H54 (cell line): ENCODE measurements at regions not wholly inside any gene's neighbourhood (a gene's known extent, or its start where the extent isn't known, plus 50 kb on each side); places are given as distances from the start of the nearest gene placed in this dataset.

ENCODE experiments used
- DNase-seq: peaks from one replicate; pipeline ENCODE4 v3.0.0; 2011; ENCODE audit warnings: low spot score, mixed read lengths; ENCODE audit not compliant: insufficient read length
- FAIRE-seq: peaks from 3 replicates; lab custom pipeline; 2011; peaks lifted over from hg19 to GRCh38; lab: Jason Lieb, UNC
- POLR2A ChIP-seq: IDR thresholded peaks from 2 replicates; pipeline ENCODE4 v1.6.1; 2011; ENCODE audit warnings: low read depth, mild to moderate bottlenecking, low read length

DNA sequence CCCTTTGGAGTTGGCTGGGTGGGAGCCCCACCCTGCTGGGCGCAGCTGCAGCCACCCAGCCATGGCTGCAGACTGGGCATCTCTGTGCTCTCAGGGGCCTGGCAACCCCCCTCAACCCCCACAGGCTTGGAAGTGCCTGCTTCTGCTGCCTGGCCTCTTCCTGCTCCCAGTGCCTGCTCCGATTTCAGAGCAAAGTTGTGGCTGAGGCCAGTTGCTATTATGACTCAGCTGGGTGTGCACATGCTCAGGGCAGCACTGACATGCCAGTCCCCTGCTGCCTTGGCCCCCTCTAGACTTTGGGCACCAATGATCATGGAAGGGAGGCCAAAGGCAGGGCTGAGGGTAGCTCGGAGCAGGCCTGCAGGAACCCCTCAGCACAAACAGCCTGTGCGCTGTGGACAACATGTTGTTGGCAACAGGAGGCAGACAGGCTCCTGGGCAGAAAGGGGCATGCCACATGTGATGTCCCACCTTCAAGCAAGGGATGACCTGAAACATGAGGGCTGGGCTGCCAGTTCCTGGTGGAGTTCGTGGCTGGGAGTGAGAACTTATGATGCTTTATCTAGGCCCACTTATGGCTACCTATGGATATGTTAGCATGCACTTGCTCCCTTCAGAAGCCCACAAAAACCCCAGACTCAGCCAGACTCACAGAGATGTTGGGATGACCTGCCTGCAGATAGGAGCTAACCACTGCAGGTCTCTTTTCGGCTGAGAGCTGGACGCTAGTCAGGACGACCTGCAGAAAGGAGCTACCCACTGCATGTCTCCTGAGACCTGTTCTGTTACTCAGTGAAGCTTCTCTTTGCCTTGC, 96.4 kb upstream of the AMOTL1 start:
- FAIRE-seq (no peak), DNase-seq (no peak)
- TF ChIP-seq POLR2A = no peak

DNA sequence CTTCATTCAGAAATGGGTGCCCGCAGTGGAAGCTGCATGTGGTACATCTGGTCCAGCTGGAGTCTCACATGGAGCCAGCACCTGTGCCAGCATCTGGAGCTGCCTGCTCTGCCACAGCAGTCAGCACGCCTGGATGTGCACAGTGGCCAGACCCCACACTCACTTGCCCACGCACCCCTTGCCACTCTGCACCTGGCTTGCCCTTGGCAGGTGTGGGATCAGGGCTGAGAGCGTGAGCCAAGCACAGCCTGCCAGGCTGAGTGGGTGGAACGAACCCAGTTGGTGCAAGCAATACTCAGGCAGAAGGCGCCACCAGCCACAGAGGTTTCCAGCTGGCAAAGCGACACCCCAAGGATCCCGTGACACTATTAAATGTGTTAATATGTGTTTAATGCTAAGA, 95.5 kb upstream of the AMOTL1 start:
- no peak for TF ChIP-seq POLR2A

DNA sequence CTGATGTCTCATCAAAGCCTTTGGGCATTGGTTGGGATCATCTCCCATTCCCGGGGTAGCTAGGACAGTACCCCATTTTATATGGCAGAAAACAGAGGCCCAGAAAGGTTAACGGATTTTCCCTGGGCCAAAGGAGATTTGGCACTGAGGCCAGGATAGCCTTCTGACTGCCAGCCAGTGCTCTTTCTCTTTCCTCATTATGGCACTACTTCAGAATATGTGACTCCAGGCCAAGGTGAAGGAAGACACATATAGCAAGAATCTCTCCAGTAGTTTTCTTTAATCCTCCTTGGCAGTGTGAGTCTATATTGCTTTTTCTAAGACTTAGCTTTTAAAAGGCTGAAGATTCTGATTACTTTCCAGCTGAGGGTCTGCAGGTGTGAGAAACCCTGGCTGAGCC, 94.8 kb upstream of the AMOTL1 start:
- FAIRE-seq = no peak

More for the DNA sequence above, 95.5 kb upstream of the AMOTL1 start:
- DNase-seq (no peak), FAIRE-seq (no peak)

DNA sequence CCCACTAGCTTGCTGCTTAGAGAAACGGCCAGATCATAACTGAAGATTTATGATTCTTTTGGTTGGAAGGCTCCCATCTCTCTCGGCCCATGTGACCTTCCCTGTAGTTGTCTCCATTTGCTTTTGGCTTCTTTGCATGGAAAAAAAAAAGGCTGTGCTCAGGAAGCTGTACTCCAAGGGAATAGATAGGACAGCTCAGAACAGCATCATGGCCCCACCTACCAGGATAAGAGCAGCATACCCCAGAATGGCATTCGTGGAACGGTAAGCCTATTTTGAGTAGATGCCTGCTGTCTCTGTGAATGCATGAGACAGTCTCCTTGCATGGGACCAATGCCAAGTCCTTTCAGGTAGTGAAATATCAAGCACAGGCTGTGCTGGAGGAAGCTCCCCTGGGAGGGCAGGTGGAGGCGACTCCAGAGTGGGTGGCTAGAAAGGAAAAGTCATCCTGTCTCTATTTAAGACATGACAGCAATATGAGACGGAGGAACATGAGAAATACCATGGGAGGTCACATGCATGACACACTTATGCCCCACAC, 94.1 kb upstream of the AMOTL1 start:
- no peak for TF ChIP-seq POLR2A
- FAIRE-seq = no peak

More for the DNA sequence above, 94.8 kb upstream of the AMOTL1 start:
- TF ChIP-seq POLR2A = no peak
- DNase-seq = no peak

DNA sequence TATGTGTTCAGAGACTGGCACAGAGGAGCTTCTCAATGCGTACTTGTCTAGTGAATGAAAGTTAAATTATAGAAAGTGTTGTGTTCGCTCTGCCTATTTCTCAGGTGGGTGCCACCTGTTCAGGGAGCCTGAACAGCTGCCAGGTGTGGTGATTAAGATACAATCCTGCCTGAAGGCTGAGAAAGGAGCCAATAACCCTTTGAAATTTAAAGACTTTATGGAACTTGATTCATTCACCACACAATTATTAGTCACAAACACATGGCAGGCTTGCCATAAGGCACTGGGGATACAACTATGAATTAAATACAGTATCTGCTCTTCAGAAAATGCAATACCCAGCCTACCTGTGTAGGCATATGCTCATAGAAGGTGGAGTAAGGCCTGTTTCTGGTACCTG, 92.9 kb upstream of the AMOTL1 start:
- FAIRE-seq (no peak), DNase-seq (no peak)
- TF ChIP-seq POLR2A = no peak

More for the DNA sequence above, 94.1 kb upstream of the AMOTL1 start:
- no peak for DNase-seq

DNA sequence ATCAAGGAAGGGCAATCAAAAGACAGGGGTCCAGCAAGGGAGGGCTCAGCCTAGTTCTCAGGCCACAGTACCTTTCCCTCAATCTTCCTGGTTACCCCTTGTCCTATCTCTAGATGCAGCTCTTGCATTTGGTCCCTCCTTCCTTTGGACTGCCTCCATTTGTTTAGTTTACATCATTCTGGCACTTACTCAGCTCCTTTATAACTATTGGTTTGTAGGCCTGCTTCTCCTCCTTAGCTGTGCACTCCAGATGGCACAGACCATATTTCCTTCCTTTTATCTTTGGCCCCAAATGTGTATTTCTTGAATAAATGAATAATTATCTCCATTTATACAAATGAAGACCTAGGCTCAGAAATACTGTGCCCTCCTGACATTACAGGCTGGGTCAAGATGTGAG, 92.3 kb upstream of the AMOTL1 start:
- FAIRE-seq (no peak), DNase-seq (no peak)
- TF ChIP-seq POLR2A = no peak

DNA sequence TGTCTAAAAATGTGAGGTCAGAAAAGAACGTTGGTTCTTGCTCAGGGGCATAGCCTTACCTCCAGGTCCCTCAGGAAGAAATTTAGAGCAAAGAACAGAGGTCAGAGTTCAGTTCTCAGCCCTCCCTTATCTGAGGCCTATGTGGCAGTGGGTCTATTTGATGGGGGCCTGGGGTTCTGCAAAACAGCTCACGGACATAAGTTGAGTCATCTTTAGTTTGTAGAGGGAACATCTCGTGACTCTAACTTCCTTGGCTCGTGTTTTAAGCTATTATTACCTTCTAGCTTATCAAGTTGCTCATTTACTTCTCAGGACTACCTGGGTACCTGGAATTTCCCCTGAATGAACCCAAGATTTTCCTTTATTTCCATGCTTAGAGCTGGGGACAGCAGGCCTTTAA, 91.3 kb upstream of the AMOTL1 start:
- DNase-seq (no peak), FAIRE-seq (no peak)
- no peak for TF ChIP-seq POLR2A

DNA sequence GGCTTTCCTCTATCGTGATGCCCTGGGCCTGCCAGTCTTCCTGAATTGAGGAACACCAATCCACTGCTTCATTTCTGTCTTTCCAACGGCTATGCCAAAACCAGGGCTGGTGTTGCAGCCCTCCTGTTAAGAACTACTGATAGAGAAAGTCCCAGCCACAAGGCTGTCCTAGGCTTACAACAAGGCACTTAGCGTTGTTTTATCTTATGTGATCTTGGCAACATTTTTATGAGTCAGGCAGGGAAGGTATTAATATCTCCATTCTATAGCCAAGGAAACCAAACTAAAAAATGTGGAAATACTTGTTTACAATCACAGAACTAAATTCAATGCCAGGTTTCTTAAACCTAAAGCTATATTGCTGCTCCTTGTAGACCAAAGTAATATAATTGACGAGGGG, 89.9 kb upstream of the AMOTL1 start:
- DNase-seq (no peak), FAIRE-seq (no peak)
- no peak for TF ChIP-seq POLR2A

DNA sequence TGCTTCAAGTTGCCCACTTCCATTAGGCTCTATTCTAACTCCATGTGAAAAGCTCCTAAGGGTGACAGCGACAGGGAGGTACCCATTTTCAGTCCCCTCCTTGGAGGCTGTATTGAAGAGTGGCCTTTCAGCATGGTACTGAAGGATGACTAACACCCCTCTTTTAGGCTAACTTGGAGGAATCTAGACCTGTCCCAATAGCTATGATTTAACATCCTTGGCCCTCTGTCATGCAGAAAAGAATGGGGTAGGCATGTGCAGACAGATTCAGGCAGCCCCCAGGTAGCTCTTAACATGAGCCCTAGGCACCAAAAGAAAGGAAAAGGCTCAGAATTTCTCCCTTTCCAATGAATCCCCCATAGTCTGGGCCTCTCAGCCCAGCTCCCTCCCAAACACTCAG, 89.3 kb upstream of the AMOTL1 start:
- FAIRE-seq = no peak
- DNase-seq = no peak
- TF ChIP-seq POLR2A = no peak

DNA sequence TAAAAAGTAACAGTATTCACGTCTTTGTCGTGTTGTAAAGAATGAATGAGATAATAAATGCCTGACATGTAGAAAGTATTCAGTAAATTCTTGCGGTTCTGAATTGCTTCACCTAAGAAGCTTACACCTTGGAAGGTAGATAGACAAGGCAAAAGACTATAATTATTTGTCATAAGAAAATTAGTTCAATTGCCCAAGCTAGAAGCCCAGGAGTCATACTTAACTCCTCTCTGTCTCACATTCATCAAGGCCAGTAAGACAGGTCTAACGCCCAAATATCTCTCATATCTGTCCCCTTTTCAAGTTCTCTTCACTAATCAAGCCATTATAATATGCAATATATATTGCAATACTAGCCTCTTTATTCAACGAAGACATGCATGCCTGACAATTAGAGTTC, 87.7 kb upstream of the AMOTL1 start:
- no peak for FAIRE-seq
- no peak for TF ChIP-seq POLR2A
- DNase-seq = no peak

DNA sequence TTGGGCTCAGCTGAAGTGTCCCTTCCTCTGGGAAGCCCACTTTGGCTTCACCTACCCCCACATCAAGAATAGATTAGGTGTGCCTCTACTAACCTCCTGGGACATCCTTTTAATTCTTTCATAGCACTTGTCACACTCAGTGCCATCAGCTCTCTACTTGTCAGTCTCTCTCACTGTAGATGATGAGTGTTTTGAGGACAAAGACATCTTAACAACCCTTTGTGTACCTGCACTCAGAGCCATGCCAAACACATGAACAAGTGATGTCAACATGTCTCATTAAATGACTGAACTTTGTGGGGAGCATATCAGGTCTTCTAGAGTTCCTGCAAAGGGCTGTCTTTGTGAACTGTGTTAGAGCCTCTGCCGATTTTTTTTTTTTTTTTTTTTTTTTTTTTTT, 87.0 kb upstream of the AMOTL1 start:
- no peak for TF ChIP-seq POLR2A
- FAIRE-seq (no peak), DNase-seq (no peak)

DNA sequence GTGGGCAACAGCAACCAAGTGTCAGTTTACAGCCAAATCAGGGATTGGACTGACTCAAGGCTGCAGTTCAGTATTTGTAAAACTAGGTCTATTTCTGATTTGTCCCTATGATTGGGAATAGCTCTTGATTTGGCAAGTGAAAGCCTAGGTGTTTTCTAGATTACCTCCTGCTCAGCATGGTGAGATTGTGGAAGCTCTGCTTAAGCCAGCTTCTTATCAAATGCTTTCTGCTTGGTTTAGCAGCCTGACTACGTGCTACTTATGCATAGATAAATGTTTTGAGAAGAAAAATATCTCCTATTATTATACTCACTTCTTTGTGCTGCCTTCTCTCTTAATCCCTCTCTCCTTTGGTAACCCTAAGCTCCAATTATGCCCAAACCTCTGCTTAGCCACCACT, 86.3 kb upstream of the AMOTL1 start:
- no peak for TF ChIP-seq POLR2A
- FAIRE-seq (no peak), DNase-seq (no peak)

DNA sequence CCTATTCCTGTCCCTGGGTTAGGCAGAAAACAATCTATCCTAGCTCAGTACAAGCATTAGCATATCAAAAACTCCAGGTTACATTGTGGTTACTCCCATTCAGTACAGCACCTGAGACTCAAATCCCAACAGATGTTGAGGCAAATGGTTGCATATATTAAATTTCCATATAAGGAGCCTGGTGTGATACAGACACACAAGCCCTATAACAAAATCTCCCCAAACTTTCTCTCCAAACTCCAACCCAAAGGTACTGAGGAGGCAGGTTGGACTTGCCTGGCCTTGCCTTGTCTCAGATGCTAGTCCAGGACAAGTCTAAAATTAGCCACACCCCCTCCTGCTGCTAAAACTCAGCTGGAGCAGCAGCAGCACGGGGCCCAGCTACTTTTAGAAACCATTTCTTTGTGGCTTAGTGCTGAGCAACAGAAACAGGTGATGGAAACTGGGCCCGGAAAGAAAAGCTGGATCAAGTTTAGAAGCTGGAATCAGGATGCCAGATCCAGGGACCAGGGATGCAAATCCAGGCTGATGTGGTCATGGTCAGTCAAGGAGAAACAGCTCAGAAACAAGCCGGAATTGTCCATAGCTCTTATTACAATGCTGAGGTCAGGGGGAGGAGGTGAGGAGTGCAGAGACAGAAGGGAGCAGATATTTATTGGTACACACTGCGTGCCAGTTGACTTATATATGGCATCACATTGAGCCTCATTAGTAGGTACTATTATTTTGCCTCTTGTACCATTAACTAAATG, 73.7 kb upstream of the AMOTL1 start:
- DNase-seq (no peak), FAIRE-seq (no peak)
- no peak for TF ChIP-seq POLR2A

DNA sequence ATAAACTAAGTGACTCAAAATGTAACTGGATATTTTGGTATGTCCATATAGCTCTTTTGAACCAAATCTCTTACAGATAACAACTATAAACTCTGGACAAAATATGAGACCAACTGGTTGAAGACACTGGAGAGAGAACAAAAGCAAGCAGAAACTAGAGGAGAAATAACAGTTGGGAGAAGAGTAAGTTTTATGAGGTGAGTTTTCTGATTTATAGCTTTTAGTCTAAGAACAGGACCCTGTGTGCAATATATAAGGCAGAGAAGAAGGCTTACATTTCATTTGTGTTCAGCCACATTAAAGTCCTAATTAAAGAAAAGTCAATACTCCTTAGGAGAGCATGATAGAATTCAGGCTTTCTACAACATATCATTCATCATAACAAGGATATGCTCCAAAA, 71.0 kb upstream of the AMOTL1 start:
- no peak for DNase-seq
- TF ChIP-seq POLR2A = no peak
- no peak for FAIRE-seq
